ENCODE measurements at regions not wholly inside any gene's neighbourhood (a gene's known extent, or its start where the extent isn't known, plus 50 kb on each side); places are given as distances from the start of the nearest gene placed in this dataset.

GRCh38 chr4:164384416-164384815 lies 369.5 kb upstream of the SMIM31 start:
- no peaks in the 10 kb centered on the region for H4K20me1 ChIP-seq (ENCODE audit: insufficient read depth)
- H3K27me3 ChIP-seq (replicated peaks; ENCODE audit: insufficient read depth) = peaks cover 11% of the 10 kb centered on the region; the same call in 1 of the 2 replicates
- no peak for DNase-seq
- H3K4me3 ChIP-seq = no peak overlapping the region
- H3K4me1 ChIP-seq (ENCODE audit: insufficient read depth) = no peaks in the 10 kb centered on the region
- TF ChIP-seq EZH2phosphoT487 (IDR thresholded peaks at IDR 0.05; ENCODE audit: insufficient read depth, low read depth) (no peak), EZH2 (IDR thresholded peaks at IDR 0.05; ENCODE audit: insufficient read depth, poor library complexity, severe bottlenecking) (no peak)
- WGBS, 2 experiments (ENCODE audit: low coverage in 1 of 2, low lambda C conversion rate in 2 of 2, missing lambda C conversion rate in 2 of 2) = 37 to 40% methylated on average over 8 of the region's 8 CpGs
- in situ Hi-C loops (cut with MboI) = no loop called here
- H3F3A ChIP-seq (ENCODE audit: insufficient read depth) = no peaks in the 10 kb centered on the region
- no peaks in the 10 kb centered on the region for H3K9me2 ChIP-seq (ENCODE audit: insufficient read depth)
- no peak overlapping the region for H3K9ac ChIP-seq
- H3K4me2 ChIP-seq (ENCODE audit: unreplicated experiment) = no peak overlapping the region
- no peak overlapping the region for H3K27ac ChIP-seq
- H3K36me3 ChIP-seq (ENCODE audit: low read depth) = no peaks in the 10 kb centered on the region
- H3K9me3 ChIP-seq (ENCODE audit: low read depth) = no peaks in the 10 kb centered on the region
- H3K79me2 ChIP-seq (ENCODE audit: insufficient read depth) = no peaks in the 10 kb centered on the region
- H2AFZ ChIP-seq = no peak overlapping the region

- DNase-seq = no peak
- Histone ChIP-seq H3K27me3 (replicated peaks; ENCODE audit: insufficient read depth) (no peaks in the 10 kb centered on the region), H3K27ac (no peak overlapping the region), H3K9ac (no peak overlapping the region), H3K9me2 (ENCODE audit: insufficient read depth) (no peaks in the 10 kb centered on the region), H2AFZ (no peak overlapping the region), H4K20me1 (ENCODE audit: insufficient read depth) (no peaks in the 10 kb centered on the region), H3K79me2 (ENCODE audit: insufficient read depth) (no peaks in the 10 kb centered on the region), H3K9me3 (ENCODE audit: low read depth) (no peaks in the 10 kb centered on the region), H3K36me3 (ENCODE audit: low read depth) (no peaks in the 10 kb centered on the region), H3K4me1 (ENCODE audit: insufficient read depth) (no peaks in the 10 kb centered on the region), H3F3A (ENCODE audit: insufficient read depth) (no peaks in the 10 kb centered on the region), H3K4me3 (no peak overlapping the region), H3K4me2 (ENCODE audit: unreplicated experiment) (no peak overlapping the region)
- in situ Hi-C loops (cut with MboI) = no loop called here
- 11 to 14% methylated on average over 4 of the region's 4 CpGs for WGBS, 2 experiments (ENCODE audit: low coverage in 1 of 2, low lambda C conversion rate in 2 of 2, missing lambda C conversion rate in 2 of 2)
- no peak for TF ChIP-seq EZH2 (IDR thresholded peaks at IDR 0.05; ENCODE audit: insufficient read depth, poor library complexity, severe bottlenecking)
- TF ChIP-seq EZH2phosphoT487 (IDR thresholded peaks at IDR 0.05; ENCODE audit: insufficient read depth, low read depth) = no peak
These were observed 357.5 kb upstream of the SMIM31 start for GRCh38 chr4:164396439-164396838.

DNA sequence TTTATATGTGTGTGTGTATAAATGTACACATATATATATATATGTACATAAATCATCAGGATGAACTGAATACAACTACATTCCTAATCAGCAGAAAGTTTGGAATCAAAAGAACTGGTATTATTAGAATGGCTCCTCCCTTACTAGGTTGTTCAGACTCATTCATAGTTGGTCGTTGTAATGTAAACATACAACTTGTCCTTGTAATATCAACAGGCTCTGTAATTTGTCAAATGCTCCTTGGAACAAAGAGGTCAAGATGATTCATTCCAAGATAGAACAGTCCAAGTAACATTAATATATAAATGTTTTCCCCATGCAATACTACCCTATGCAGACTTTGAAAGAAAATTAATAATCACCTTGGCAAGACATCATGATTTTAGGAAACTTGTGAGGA lies 351.4 kb upstream of the SMIM31 start:
- H3K27me3 ChIP-seq (replicated peaks; ENCODE audit: insufficient read depth) = no peaks in the 10 kb centered on the region
- no peak overlapping the region for H3K4me2 ChIP-seq (ENCODE audit: unreplicated experiment)
- H3K9me3 ChIP-seq (ENCODE audit: low read depth) = no peaks in the 10 kb centered on the region
- no peak overlapping the region for H3K9ac ChIP-seq
- no peaks in the 10 kb centered on the region for H4K20me1 ChIP-seq (ENCODE audit: insufficient read depth)
- WGBS, 2 experiments (ENCODE audit: low coverage in 1 of 2, low lambda C conversion rate in 2 of 2, missing lambda C conversion rate in 2 of 2) = 17 to 35% methylated on average over 1 of the region's 1 CpG
- no peaks in the 10 kb centered on the region for H3F3A ChIP-seq (ENCODE audit: insufficient read depth)
- H3K4me1 ChIP-seq (ENCODE audit: insufficient read depth) = no peaks in the 10 kb centered on the region
- in situ Hi-C loops (cut with MboI) = no loop called here
- H3K4me3 ChIP-seq = no peak overlapping the region
- no peaks in the 10 kb centered on the region for H3K36me3 ChIP-seq (ENCODE audit: low read depth)
- no peak for DNase-seq
- H3K27ac ChIP-seq = no peak overlapping the region
- no peak overlapping the region for H2AFZ ChIP-seq
- H3K79me2 ChIP-seq (ENCODE audit: insufficient read depth) = no peaks in the 10 kb centered on the region
- H3K9me2 ChIP-seq (ENCODE audit: insufficient read depth) = 0 out of 2 replicates have a peak, but pooled peaks cover 3% of the 10 kb centered on the region
- TF ChIP-seq EZH2phosphoT487 (IDR thresholded peaks at IDR 0.05; ENCODE audit: insufficient read depth, low read depth) (no peak), EZH2 (IDR thresholded peaks at IDR 0.05; ENCODE audit: insufficient read depth, poor library complexity, severe bottlenecking) (no peak)

DNA sequence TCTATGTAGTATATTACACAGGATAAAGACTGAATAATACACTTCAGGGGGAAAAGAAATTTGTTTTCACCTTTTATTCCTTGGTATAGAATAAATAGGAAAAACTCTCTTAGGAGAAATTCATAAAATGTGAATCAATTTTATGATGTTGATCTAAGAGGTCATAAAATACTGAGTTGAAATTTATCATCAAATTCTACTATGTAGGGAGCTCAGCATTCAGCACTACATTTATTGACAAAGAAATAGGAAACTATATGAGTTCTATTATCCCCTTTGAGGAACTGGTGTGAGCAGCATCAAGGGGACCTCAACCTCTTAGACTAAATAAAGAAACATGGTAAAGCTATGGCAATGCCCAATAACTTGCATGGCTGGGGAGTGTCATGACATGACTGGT lies 348.2 kb upstream of the SMIM31 start:
- Histone ChIP-seq H4K20me1 (ENCODE audit: insufficient read depth) (no peaks in the 10 kb centered on the region), H3F3A (ENCODE audit: insufficient read depth) (no peaks in the 10 kb centered on the region), H3K9me2 (ENCODE audit: insufficient read depth) (0 out of 2 replicates have a peak, but pooled peaks cover 3% of the 10 kb centered on the region), H3K36me3 (ENCODE audit: low read depth) (no peaks in the 10 kb centered on the region), H3K4me2 (ENCODE audit: unreplicated experiment) (no peak overlapping the region), H3K27ac (no peak overlapping the region), H3K9me3 (ENCODE audit: low read depth) (no peaks in the 10 kb centered on the region), H3K4me3 (no peak overlapping the region), H3K79me2 (ENCODE audit: insufficient read depth) (no peaks in the 10 kb centered on the region), H3K27me3 (replicated peaks; ENCODE audit: insufficient read depth) (no peaks in the 10 kb centered on the region), H2AFZ (no peak overlapping the region), H3K4me1 (ENCODE audit: insufficient read depth) (no peaks in the 10 kb centered on the region), H3K9ac (no peak overlapping the region)
- TF ChIP-seq EZH2phosphoT487 (IDR thresholded peaks at IDR 0.05; ENCODE audit: insufficient read depth, low read depth) (no peak), EZH2 (IDR thresholded peaks at IDR 0.05; ENCODE audit: insufficient read depth, poor library complexity, severe bottlenecking) (no peak)
- no peak for DNase-seq
- in situ Hi-C loops (cut with MboI) = no loop called here

GRCh38 chr4:164408831-164409230 lies 345.1 kb upstream of the SMIM31 start:
- WGBS, 2 experiments (ENCODE audit: low coverage in 1 of 2, low lambda C conversion rate in 2 of 2, missing lambda C conversion rate in 2 of 2) = 16 to 39% methylated on average over 1 of the region's 1 CpG
- DNase-seq = no peak
- H3K4me3 ChIP-seq = no peak overlapping the region
- no peaks in the 10 kb centered on the region for H3K36me3 ChIP-seq (ENCODE audit: low read depth)
- H3K79me2 ChIP-seq (ENCODE audit: insufficient read depth) = no peaks in the 10 kb centered on the region
- no peak overlapping the region for H3K9ac ChIP-seq
- H3K9me2 ChIP-seq (ENCODE audit: insufficient read depth) = 0 out of 2 replicates have a peak, but pooled peaks cover 3% of the 10 kb centered on the region
- TF ChIP-seq EZH2 (IDR thresholded peaks at IDR 0.05; ENCODE audit: insufficient read depth, poor library complexity, severe bottlenecking) (no peak), EZH2phosphoT487 (IDR thresholded peaks at IDR 0.05; ENCODE audit: insufficient read depth, low read depth) (no peak)
- no peaks in the 10 kb centered on the region for H4K20me1 ChIP-seq (ENCODE audit: insufficient read depth)
- H3K9me3 ChIP-seq (ENCODE audit: low read depth) = no peaks in the 10 kb centered on the region
- no peak overlapping the region for H2AFZ ChIP-seq
- H3K27me3 ChIP-seq (replicated peaks; ENCODE audit: insufficient read depth) = no peaks in the 10 kb centered on the region
- H3K4me2 ChIP-seq (ENCODE audit: unreplicated experiment) = no peak overlapping the region
- H3F3A ChIP-seq (ENCODE audit: insufficient read depth) = no peaks in the 10 kb centered on the region
- no peak overlapping the region for H3K27ac ChIP-seq
- no peaks in the 10 kb centered on the region for H3K4me1 ChIP-seq (ENCODE audit: insufficient read depth)
- in situ Hi-C loops (cut with MboI) = no loop called here

All from GM23248 (cell line).